Kidney (tissue), 13 donors: ENCODE measurements at regions not wholly inside any gene's neighbourhood (a gene's known extent, or its start where the extent isn't known, plus 50 kb on each side); places are given as distances from the start of the nearest gene placed in this dataset.

Experiments used
- DNase-seq, 5 donors: peaks; one replicate each; pipeline ENCODE4 v3.0.0-alpha.2; 2013 to 2020
- FAIRE-seq: peaks from 2 replicates; lab custom pipeline; 2012; peaks lifted over from hg19 to GRCh38; lab: Jason Lieb, UNC
- H3K27ac ChIP-seq, 2 donors: one replicate each; pipeline ENCODE4 v1.7.0; 2013; ENCODE audit warnings: low read depth in 2 of 2, low read length in 2 of 2, inconsistent platforms in 1 of 2
- H3K27me3 ChIP-seq: one replicate; pipeline ENCODE4 v1.7.1; 2013; ENCODE audit warnings: low read length, inconsistent platforms; ENCODE audit not compliant: control insufficient read depth, insufficient read depth
- H3K36me3 ChIP-seq, 3 donors: one replicate each; pipeline versions ENCODE4 v1.7.0 to v1.7.1; 2013; ENCODE audit warnings: low read length in 3 of 3, control low read depth in 1 of 3, inconsistent platforms in 1 of 3; ENCODE audit not compliant: insufficient read depth in 3 of 3, control insufficient read depth in 2 of 3
- H3K4me1 ChIP-seq, 3 donors: one replicate each; pipeline versions ENCODE4 v1.7.0 to v1.7.1; 2013; ENCODE audit warnings: low read length in 3 of 3, inconsistent platforms in 1 of 3, low read depth in 1 of 3; ENCODE audit not compliant: control insufficient read depth in 2 of 3, insufficient read depth in 2 of 3
- H3K4me3 ChIP-seq, 3 donors: one replicate each; pipeline versions ENCODE4 v1.7.0 to v1.8.1; 2013; ENCODE audit warnings: low read length in 3 of 3, control low read depth in 1 of 3, inconsistent platforms in 1 of 3
- H3K9ac ChIP-seq, 3 donors: one replicate each; pipeline versions ENCODE4 v1.7.0 to v1.7.1; 2013; ENCODE audit warnings: low read length in 3 of 3, control low read depth in 1 of 3, inconsistent platforms in 1 of 3
- H3K9me3 ChIP-seq, 3 donors: one replicate each; pipeline versions ENCODE4 v1.7.0 to v1.7.1; 2013; ENCODE audit warnings: low read length in 3 of 3, control low read depth in 1 of 3, inconsistent platforms in 1 of 3; ENCODE audit not compliant: control insufficient read depth in 2 of 3, insufficient read depth in 1 of 3
- intact Hi-C: fragments of 100-400 bp; cut with DNase I; formaldehyde crosslinking; loops from one replicate; pipeline ENCODE4 v1.11.1; 2022
- TF ChIP-seq, protein P1 (sequence below): IDR thresholded peaks from 3 replicates; pipeline ENCODE4 v1.5.1; 2012; ENCODE audit warnings: mild to moderate bottlenecking, moderate library complexity, borderline replicate concordance; ENCODE audit not compliant: insufficient read depth; ENCODE audit errors: extremely low read depth
- donor health status: control.
- donor health status: control.
- donor health status: control.
- donor health status: control.
- donor health status: control.
- donor health status: DM: yes; HTN: yes; CAD: no.
- donor health status: Normal renal cell carcinoma (clear cell type).

DNA sequence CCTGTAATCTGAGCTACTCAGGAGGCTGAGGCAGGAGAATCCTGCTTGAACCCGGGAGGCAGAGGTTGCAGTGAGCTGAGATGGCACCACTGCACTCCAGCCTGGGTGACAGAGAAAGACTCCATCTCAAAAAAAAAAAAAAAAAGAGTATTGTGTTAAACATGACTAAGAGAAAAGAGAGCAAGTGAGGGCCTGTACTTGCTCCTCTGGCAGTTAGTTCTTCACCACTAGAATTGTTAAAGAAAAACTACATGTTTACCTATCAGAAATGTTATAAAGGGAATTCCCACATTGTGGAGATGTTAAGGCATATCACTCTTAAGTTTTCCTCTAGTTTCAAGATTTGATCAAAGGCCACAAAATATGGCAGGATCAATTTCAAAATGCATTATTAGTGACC lies 75.4 kb upstream of the LRATD1 start:
- intact Hi-C loops, result no loop called here
- no peak overlapping the region for H3K9ac ChIP-seq

GRCh38 chr2:14557916-14558315 lies 74.6 kb upstream of the LRATD1 start:
- intact Hi-C loops, result no loop called here
- no peak for FAIRE-seq
- no peaks in the 10 kb centered on the region for H3K9me3 ChIP-seq

More for the DNA sequence above, 75.4 kb upstream of the LRATD1 start:
- H3K27ac ChIP-seq, result no peak overlapping the region
- no peaks in the 10 kb centered on the region for H3K36me3 ChIP-seq
- TF ChIP-seq, protein P1, sequence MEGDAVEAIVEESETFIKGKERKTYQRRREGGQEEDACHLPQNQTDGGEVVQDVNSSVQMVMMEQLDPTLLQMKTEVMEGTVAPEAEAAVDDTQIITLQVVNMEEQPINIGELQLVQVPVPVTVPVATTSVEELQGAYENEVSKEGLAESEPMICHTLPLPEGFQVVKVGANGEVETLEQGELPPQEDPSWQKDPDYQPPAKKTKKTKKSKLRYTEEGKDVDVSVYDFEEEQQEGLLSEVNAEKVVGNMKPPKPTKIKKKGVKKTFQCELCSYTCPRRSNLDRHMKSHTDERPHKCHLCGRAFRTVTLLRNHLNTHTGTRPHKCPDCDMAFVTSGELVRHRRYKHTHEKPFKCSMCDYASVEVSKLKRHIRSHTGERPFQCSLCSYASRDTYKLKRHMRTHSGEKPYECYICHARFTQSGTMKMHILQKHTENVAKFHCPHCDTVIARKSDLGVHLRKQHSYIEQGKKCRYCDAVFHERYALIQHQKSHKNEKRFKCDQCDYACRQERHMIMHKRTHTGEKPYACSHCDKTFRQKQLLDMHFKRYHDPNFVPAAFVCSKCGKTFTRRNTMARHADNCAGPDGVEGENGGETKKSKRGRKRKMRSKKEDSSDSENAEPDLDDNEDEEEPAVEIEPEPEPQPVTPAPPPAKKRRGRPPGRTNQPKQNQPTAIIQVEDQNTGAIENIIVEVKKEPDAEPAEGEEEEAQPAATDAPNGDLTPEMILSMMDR, result no peak
- DNase-seq (no peak), FAIRE-seq (no peak)
- H3K9me3 ChIP-seq, result no peaks in the 10 kb centered on the region
- H3K4me1 ChIP-seq, result no peaks in the 10 kb centered on the region
- H3K4me3 ChIP-seq, result no peak overlapping the region
- H3K27me3 ChIP-seq, result no peaks in the 10 kb centered on the region

GRCh38 chr2:14558335-14558919 lies 74.1 kb upstream of the LRATD1 start:
- intact Hi-C loops, result no loop called here
- TF ChIP-seq, protein P1, result no peak
- DNase-seq (no peak), FAIRE-seq (no peak)
- Histone ChIP-seq H3K27me3 (no peaks in the 10 kb centered on the region), H3K9me3 (no peaks in the 10 kb centered on the region), H3K4me3 (no peak overlapping the region), H3K9ac (no peak overlapping the region), H3K36me3 (no peaks in the 10 kb centered on the region), H3K4me1 (no peaks in the 10 kb centered on the region), H3K27ac (no peak overlapping the region)

More at GRCh38 chr2:14557916-14558315, 74.6 kb upstream of the LRATD1 start:
- TF ChIP-seq, protein P1, result no peak
- no peaks in the 10 kb centered on the region for H3K36me3 ChIP-seq
- no peak overlapping the region for H3K4me3 ChIP-seq
- no peak overlapping the region for H3K9ac ChIP-seq
- no peaks in the 10 kb centered on the region for H3K27me3 ChIP-seq
- no peaks in the 10 kb centered on the region for H3K4me1 ChIP-seq
- DNase-seq, result no peak
- no peak overlapping the region for H3K27ac ChIP-seq

- Histone ChIP-seq H3K27me3 (no peaks in the 10 kb centered on the region), H3K4me1 (no peaks in the 10 kb centered on the region), H3K9me3 (no peaks in the 10 kb centered on the region), H3K4me3 (no peak overlapping the region), H3K9ac (no peak overlapping the region), H3K27ac (no peak overlapping the region), H3K36me3 (no peaks in the 10 kb centered on the region)
- peak in 1 of 5 donors; percentile 18 for DNase-seq
- TF ChIP-seq, protein P1, result no peak
- intact Hi-C loops, result no loop called here
- no peak for FAIRE-seq
Observed at GRCh38 chr2:14560716-14561115, 71.8 kb upstream of the LRATD1 start.
